ENCODE measurements at regions not wholly inside any gene's neighbourhood (a gene's known extent, or its start where the extent isn't known, plus 50 kb on each side); places are given as distances from the start of the nearest gene placed in this dataset.

DNA sequence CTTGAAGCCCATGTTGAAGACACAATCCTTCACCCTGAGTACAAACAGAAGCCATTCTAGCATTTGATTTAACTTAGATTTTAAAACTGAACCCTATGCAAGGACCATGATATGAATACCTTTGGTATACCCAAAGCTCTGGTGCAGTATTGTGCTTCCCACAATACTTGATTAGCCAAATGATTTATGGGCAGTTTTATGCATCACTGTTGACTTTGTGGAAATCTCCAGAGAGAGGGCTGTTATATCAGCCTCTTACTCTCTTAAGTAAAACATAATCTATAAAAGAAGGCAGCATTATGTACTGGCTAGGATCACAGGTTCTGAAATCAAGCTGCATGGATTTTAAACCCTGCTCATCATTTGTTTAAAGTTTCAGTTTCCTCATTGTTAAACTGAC, 762.8 kb downstream of the EFNA5 start:
- TF ChIP-seq, protein P1, sequence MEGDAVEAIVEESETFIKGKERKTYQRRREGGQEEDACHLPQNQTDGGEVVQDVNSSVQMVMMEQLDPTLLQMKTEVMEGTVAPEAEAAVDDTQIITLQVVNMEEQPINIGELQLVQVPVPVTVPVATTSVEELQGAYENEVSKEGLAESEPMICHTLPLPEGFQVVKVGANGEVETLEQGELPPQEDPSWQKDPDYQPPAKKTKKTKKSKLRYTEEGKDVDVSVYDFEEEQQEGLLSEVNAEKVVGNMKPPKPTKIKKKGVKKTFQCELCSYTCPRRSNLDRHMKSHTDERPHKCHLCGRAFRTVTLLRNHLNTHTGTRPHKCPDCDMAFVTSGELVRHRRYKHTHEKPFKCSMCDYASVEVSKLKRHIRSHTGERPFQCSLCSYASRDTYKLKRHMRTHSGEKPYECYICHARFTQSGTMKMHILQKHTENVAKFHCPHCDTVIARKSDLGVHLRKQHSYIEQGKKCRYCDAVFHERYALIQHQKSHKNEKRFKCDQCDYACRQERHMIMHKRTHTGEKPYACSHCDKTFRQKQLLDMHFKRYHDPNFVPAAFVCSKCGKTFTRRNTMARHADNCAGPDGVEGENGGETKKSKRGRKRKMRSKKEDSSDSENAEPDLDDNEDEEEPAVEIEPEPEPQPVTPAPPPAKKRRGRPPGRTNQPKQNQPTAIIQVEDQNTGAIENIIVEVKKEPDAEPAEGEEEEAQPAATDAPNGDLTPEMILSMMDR (optimal IDR thresholded peaks at IDR 0.05 in 1 of 3, IDR thresholded peaks at IDR 0.05 in 1 of 3, conservative IDR thresholded peaks at IDR 0.05 in 1 of 3; ENCODE audit: extremely low read depth in 1 of 3, insufficient read depth in 2 of 3, low read length in 3 of 3) = no peak
- TF ChIP-seq EZH2 (IDR thresholded peaks at IDR 0.05; ENCODE audit: low read length) = no peak
